Sigmoid colon (tissue), 4 donors: ENCODE measurements at regions not wholly inside any gene's neighbourhood (a gene's known extent, or its start where the extent isn't known, plus 50 kb on each side); places are given as distances from the start of the nearest gene placed in this dataset.

Experiments
- CTCF ChIP-seq, 4 experiments: fragments of 450-650 bp in 3 of 4; fragments of 200-600 bp in 1 of 4; IDR thresholded peaks; one replicate each; pipeline ENCODE4 v1.5.1; 2016 to 2019; ENCODE audit warnings: antibody characterized with exemption in 4 of 4, mild to moderate bottlenecking in 3 of 4, moderate library complexity in 2 of 4
- POLR2A ChIP-seq, 2 donors: fragments of 450-650 bp; IDR thresholded peaks; one replicate each; pipeline ENCODE4 v1.6.1; 2016; ENCODE audit warnings: antibody characterized with exemption in 2 of 2, mild to moderate bottlenecking in 2 of 2, moderate library complexity in 2 of 2
- POLR2AphosphoS5 ChIP-seq, 4 donors: sonication (generic); formaldehyde crosslinking; IDR thresholded peaks; one replicate each; pipeline ENCODE4 v1.6.1; 2017; ENCODE audit warnings: antibody characterized with exemption in 4 of 4

GRCh38 chr5:57734296-57734695 is 251.7 kb upstream of the ACTBL2 start:
- TF ChIP-seq CTCF (IDR thresholded peaks at IDR 0.05) (no peak), POLR2A (IDR thresholded peaks at IDR 0.05) (no peak), POLR2AphosphoS5 (IDR thresholded peaks at IDR 0.05) (no peak)
